H1 (cell line): ENCODE measurements at regions not wholly inside any gene's neighbourhood (a gene's known extent, or its start where the extent isn't known, plus 50 kb on each side); places are given as distances from the start of the nearest gene placed in this dataset.

Experiments
- CTCF ChIA-PET: fragments of 300-600 bp; sonication (Branson Sonifier 250); formaldehyde crosslinking; loops from one replicate; lab custom pipeline; 2021; ENCODE audit not compliant: partially characterized antibody; lab: Charles Lee
- POLR2A ChIA-PET: fragments of 300-600 bp; sonication (Branson Sonifier 250); formaldehyde crosslinking; loops from one replicate; lab custom pipeline; 2021; ENCODE audit warnings: inconsistent platforms; ENCODE audit not compliant: partially characterized antibody; lab: Charles Lee
- DNase-seq, 2 experiments: peaks; one replicate each; pipeline versions ENCODE4 v3.0.0 to v3.0.0-alpha.2; 2010 to 2022; ENCODE audit warnings: low spot score in 2 of 2, low read depth in 1 of 2, mixed read lengths in 1 of 2
- FAIRE-seq: peaks from 2 replicates; lab custom pipeline; 2011; peaks lifted over from hg19 to GRCh38; lab: Jason Lieb, UNC
- H2AFZ ChIP-seq: 2 replicates; pipeline ENCODE4 v1.8.1; 2012; ENCODE audit warnings: low read length, inconsistent platforms
- H2AK5ac ChIP-seq: 2 replicates; pipeline ENCODE4 v1.6.1; 2013; ENCODE audit warnings: low read depth, low read length
- H2BK120ac ChIP-seq: replicated peaks from 2 replicates; pipeline ENCODE3; 2013; ENCODE audit warnings: low read depth, low read length, inconsistent platforms
- H2BK12ac ChIP-seq: 2 replicates; pipeline ENCODE4 v1.6.1; 2013; ENCODE audit warnings: low read depth, low read length
- H2BK15ac ChIP-seq: 2 replicates; pipeline ENCODE4 v1.6.1; 2013; ENCODE audit warnings: low read length
- H2BK20ac ChIP-seq: 2 replicates; pipeline ENCODE4 v1.6.1; 2013; ENCODE audit warnings: low read length
- H2BK5ac ChIP-seq: 2 replicates; pipeline ENCODE4 v1.6.1; 2013; ENCODE audit warnings: low read depth, low read length
- H3K14ac ChIP-seq: 2 replicates; pipeline ENCODE4 v1.6.1; 2013; ENCODE audit warnings: inconsistent platforms; ENCODE audit not compliant: insufficient read length
- H3K18ac ChIP-seq: 2 replicates; pipeline ENCODE4 v1.6.1; 2013; ENCODE audit warnings: low read length; ENCODE audit errors: extremely low read depth
- H3K23ac ChIP-seq: 2 replicates; pipeline ENCODE4 v1.6.1; 2013; ENCODE audit warnings: inconsistent platforms; ENCODE audit not compliant: insufficient read length
- H3K23me2 ChIP-seq: 2 replicates; pipeline ENCODE4 v1.6.1; 2013; ENCODE audit warnings: low read depth, low read length
- H3K27ac ChIP-seq: 2 replicates; pipeline ENCODE4 v1.6.1; 2011; ENCODE audit warnings: low read depth, low read length, inconsistent platforms
- H3K27me3 ChIP-seq, 4 experiments: replicated peaks in 1 of 4; 1 replicate in 1 of 4; 2 replicates in 3 of 4; pipeline versions ENCODE4 v1.6.1 to v1.8.1; 2011 to 2013; ENCODE audit warnings: low read length in 3 of 4, mild to moderate bottlenecking in 3 of 4, inconsistent platforms in 2 of 4, mixed read lengths in 2 of 4, moderate library complexity in 1 of 4; ENCODE audit not compliant: control insufficient read depth in 3 of 4, insufficient read depth in 3 of 4; ENCODE audit errors: extremely low read depth in 1 of 4
- H3K36me3 ChIP-seq, 4 experiments: 2 replicates each; pipeline versions ENCODE4 v1.6.1 to v1.8.1; 2011 to 2013; ENCODE audit warnings: mild to moderate bottlenecking in 4 of 4, low read length in 3 of 4, moderate library complexity in 2 of 4, control low read depth in 1 of 4, inconsistent platforms in 1 of 4; ENCODE audit not compliant: insufficient read depth in 4 of 4, control insufficient read depth in 2 of 4
- H3K4ac ChIP-seq: replicated peaks from 2 replicates; pipeline ENCODE3; 2013; ENCODE audit warnings: low read length, low read depth, mixed read lengths, inconsistent platforms; ENCODE audit not compliant: insufficient read length
- H3K4me1 ChIP-seq, 4 experiments: replicated peaks in 1 of 4; 1 replicate in 1 of 4; 2 replicates in 3 of 4; pipeline versions ENCODE4 v1.6.1 to v1.8.1; 2011 to 2013; ENCODE audit warnings: low read length in 3 of 4, inconsistent platforms in 2 of 4, mixed read lengths in 1 of 4; ENCODE audit not compliant: insufficient read depth in 4 of 4, control insufficient read depth in 3 of 4
- H3K4me2 ChIP-seq, 2 experiments: 2 replicates each; pipeline versions ENCODE4 v1.6.1 to v1.8.1; 2011 to 2013; ENCODE audit warnings: low read depth in 2 of 2, low read length in 2 of 2, control low read depth in 1 of 2, inconsistent platforms in 1 of 2, mild to moderate bottlenecking in 1 of 2; ENCODE audit not compliant: insufficient read depth in 1 of 2
- H3K4me3 ChIP-seq, 4 experiments: fragments of 200-600, 300-600 bp in 1 of 4; sonication (generic), shearing (Covaris generic), sonication (Bioruptor Twin) in 1 of 4; 2 replicates each; pipeline versions ENCODE4 v1.5.1 to v1.8.1; 2011 to 2016; ENCODE audit warnings: low read length in 4 of 4, low read depth in 3 of 4, control low read depth in 2 of 4, inconsistent platforms in 2 of 4, mild to moderate bottlenecking in 2 of 4, mixed read lengths in 1 of 4, moderate library complexity in 1 of 4; ENCODE audit not compliant: insufficient read depth in 2 of 4; ENCODE audit errors: extremely low read depth in 1 of 4
- H3K56ac ChIP-seq: replicated peaks from 2 replicates; pipeline ENCODE3; 2013; ENCODE audit warnings: low read depth, mild to moderate bottlenecking, mixed read lengths, low read length, inconsistent platforms; ENCODE audit not compliant: insufficient read length
- H3K79me1 ChIP-seq: 2 replicates; pipeline ENCODE4 v1.6.1; 2013; ENCODE audit warnings: low read depth, low read length, control low read depth
- H3K79me2 ChIP-seq, 2 experiments: 2 replicates each; pipeline versions ENCODE4 v1.6.1 to v1.8.1; 2012 to 2013; ENCODE audit warnings: low read length in 2 of 2, mild to moderate bottlenecking in 2 of 2, inconsistent platforms in 1 of 2; ENCODE audit not compliant: insufficient read depth in 2 of 2, control insufficient read depth in 1 of 2
- H3K9ac ChIP-seq, 4 experiments: replicated peaks in 1 of 4; 1 replicate in 1 of 4; 2 replicates in 3 of 4; pipeline versions ENCODE4 v1.6.1 to v1.8.1; 2011 to 2013; ENCODE audit warnings: low read depth in 3 of 4, low read length in 3 of 4, control low read depth in 2 of 4, mild to moderate bottlenecking in 2 of 4, moderate library complexity in 2 of 4, inconsistent platforms in 1 of 4; ENCODE audit errors: extremely low read depth in 1 of 4
- H3K9me3 ChIP-seq, 2 experiments: 2 replicates each; pipeline versions ENCODE4 v1.6.1 to v1.8.1; 2012 to 2013; ENCODE audit warnings: mild to moderate bottlenecking in 2 of 2, moderate library complexity in 2 of 2, control low read depth in 1 of 2, inconsistent platforms in 1 of 2, low read depth in 1 of 2, low read length in 1 of 2, mixed read lengths in 1 of 2; ENCODE audit not compliant: insufficient read depth in 2 of 2
- H4K20me1 ChIP-seq, 2 experiments: replicated peaks in 1 of 2; 2 replicates each; pipeline versions ENCODE3 to v1.8.1; 2011 to 2013; ENCODE audit warnings: inconsistent platforms in 2 of 2, low read length in 2 of 2, mild to moderate bottlenecking in 1 of 2; ENCODE audit not compliant: insufficient read depth in 2 of 2, control insufficient read depth in 1 of 2
- H4K5ac ChIP-seq: 2 replicates; pipeline ENCODE4 v1.6.1; 2013; ENCODE audit warnings: low read length, low read depth, mixed read lengths, inconsistent platforms; ENCODE audit not compliant: insufficient read length
- H4K8ac ChIP-seq: 2 replicates; pipeline ENCODE4 v1.8.0; 2013; ENCODE audit warnings: mild to moderate bottlenecking, moderate library complexity, low read length, inconsistent platforms; ENCODE audit not compliant: insufficient read depth; ENCODE audit errors: extremely low read depth
- H4K91ac ChIP-seq: replicated peaks from 2 replicates; pipeline ENCODE3; 2013; ENCODE audit warnings: low read length, mixed read lengths, inconsistent platforms; ENCODE audit not compliant: insufficient read length
- CHD7 ChIP-seq: fragments of 300-600 bp; sonication (generic); IDR thresholded peaks from 2 replicates; pipeline ENCODE4 v1.7.1; 2012; ENCODE audit warnings: low read length, moderate library complexity, mild to moderate bottlenecking, inconsistent platforms; ENCODE audit not compliant: insufficient replicate concordance
- GTF2F1 ChIP-seq: IDR thresholded peaks from 2 replicates; pipeline ENCODE4 v1.6.1; 2012; ENCODE audit warnings: low read depth, low read length, improper control_type of control experiment, borderline replicate concordance

- no peak overlapping the region for H2AK5ac ChIP-seq
- no peaks in the 10 kb centered on the region for H3K79me1 ChIP-seq
- no peak overlapping the region for H3K14ac ChIP-seq
- no peak overlapping the region for H2BK120ac ChIP-seq
- H3K23me2 ChIP-seq, result no peaks in the 10 kb centered on the region; the same call in 1 of the 2 replicates
- POLR2A ChIA-PET, result no interaction called here
- no peak overlapping the region for H2BK12ac ChIP-seq
- no peaks in the 10 kb centered on the region for H3K79me2 ChIP-seq
- H4K8ac ChIP-seq, result no peak overlapping the region
- H2AFZ ChIP-seq, result no peak overlapping the region
- H3K27me3 ChIP-seq, result no peaks in the 10 kb centered on the region
- no peak overlapping the region for H3K4me3 ChIP-seq
- no peak overlapping the region for H3K4me2 ChIP-seq
- no peak overlapping the region for H3K23ac ChIP-seq
- no peak overlapping the region for H3K27ac ChIP-seq
- CTCF ChIA-PET, result interaction anchor here (1.0 to 1.4 kb wide), 2 partner anchors 11 to 38 kb away, joined by 3 to 4 read pairs; no protein-coding TSS in a partner anchor
- H3K4me1 ChIP-seq, result no peaks in the 10 kb centered on the region
- no peaks in the 10 kb centered on the region for H3K9me3 ChIP-seq
- no peak overlapping the region for H2BK5ac ChIP-seq
- FAIRE-seq, result no peak
- H4K91ac ChIP-seq, result no peak overlapping the region
- no peak for DNase-seq
- H3K56ac ChIP-seq, result no peak overlapping the region
- no peak overlapping the region for H2BK15ac ChIP-seq
- H3K9ac ChIP-seq, result no peak overlapping the region
- no peak overlapping the region for H2BK20ac ChIP-seq
- no peak overlapping the region for H3K4ac ChIP-seq
- no peak overlapping the region for H3K18ac ChIP-seq
- H4K5ac ChIP-seq, result no peak overlapping the region
- H4K20me1 ChIP-seq, result no peaks in the 10 kb centered on the region
- H3K36me3 ChIP-seq, result no peaks in the 10 kb centered on the region
- TF ChIP-seq CHD7, result no peak
- no peak for TF ChIP-seq GTF2F1
Observed at GRCh38 chr4:99708551-99708950, 50.9 kb upstream of the C4orf54 start.
